Spleen (tissue), 11 donors: ENCODE measurements at regions not wholly inside any gene's neighbourhood (a gene's known extent, or its start where the extent isn't known, plus 50 kb on each side); places are given as distances from the start of the nearest gene placed in this dataset.
"Not testable (repeated sequence)": the region's sequence is repeated elsewhere in the genome, so short reads cannot be mapped to it uniquely, and the experiment has no call there.

Experiments
- DNase-seq: peaks from one replicate; pipeline ENCODE4 v3.0.0-alpha.2; 2020
- H3K27ac ChIP-seq, 8 donors: fragments of 200-600 bp; sonication (generic) in 7 of 8; 1 replicate in 4 of 8; 2 replicates in 4 of 8; pipeline versions ENCODE4 v1.5.0 to v1.8.0; 2016 to 2021; ENCODE audit warnings: inconsistent platforms in 4 of 8, mild to moderate bottlenecking in 4 of 8, moderate library complexity in 1 of 8
- H3K27me3 ChIP-seq, 7 donors: fragments of 200-600 bp; sonication (generic) in 6 of 7; replicated peaks in 1 of 7; 1 replicate in 4 of 7; 2 replicates in 3 of 7; pipeline versions ENCODE4 v1.5.0 to v1.8.0; 2016 to 2021; ENCODE audit warnings: inconsistent platforms in 3 of 7, mild to moderate bottlenecking in 1 of 7
- H3K36me3 ChIP-seq, 6 donors: fragments of 200-600 bp; sonication (generic) in 5 of 6; 1 replicate in 4 of 6; 2 replicates in 2 of 6; pipeline versions ENCODE4 v1.5.0 to v1.8.0; 2016 to 2021; ENCODE audit warnings: inconsistent platforms in 2 of 6
- H3K4me1 ChIP-seq, 6 donors: fragments of 200-600 bp; sonication (generic) in 5 of 6; 1 replicate in 3 of 6; 2 replicates in 3 of 6; pipeline versions ENCODE4 v1.5.0 to v1.8.0; 2016 to 2021; ENCODE audit warnings: inconsistent platforms in 3 of 6
- H3K4me3 ChIP-seq, 8 donors: fragments of 200-600 bp; sonication (generic) in 7 of 8; 1 replicate in 4 of 8; 2 replicates in 4 of 8; pipeline versions ENCODE4 v1.5.0 to v1.8.0; 2016 to 2021; ENCODE audit warnings: inconsistent platforms in 4 of 8, mild to moderate bottlenecking in 4 of 8, moderate library complexity in 2 of 8
- H3K9me3 ChIP-seq, 8 donors: fragments of 200-600 bp; sonication (generic) in 7 of 8; 1 replicate in 4 of 8; 2 replicates in 4 of 8; pipeline versions ENCODE4 v1.5.0 to v1.8.0; 2016 to 2021; ENCODE audit warnings: inconsistent platforms in 4 of 8
- CTCF ChIP-seq, 11 experiments: fragments of 200-600 bp in 7 of 11; fragments of 450-650 bp in 4 of 11; sonication (generic) in 4 of 11; IDR thresholded peaks in 8 of 11; conservative IDR thresholded peaks in 3 of 11; 1 replicate in 7 of 11; 2 replicates in 4 of 11; pipeline versions ENCODE4 v1.4.0 to v1.8.0; 2016 to 2021; ENCODE audit warnings: antibody characterized with exemption in 11 of 11, inconsistent platforms in 4 of 11, mild to moderate bottlenecking in 1 of 11
- POLR2A ChIP-seq, 3 donors: fragments of 450-650 bp; IDR thresholded peaks; one replicate each; pipeline ENCODE4 v1.5.1; 2017; ENCODE audit warnings: antibody characterized with exemption in 3 of 3, mild to moderate bottlenecking in 1 of 3
- POLR2AphosphoS5 ChIP-seq, 3 donors: sonication (generic); formaldehyde crosslinking; IDR thresholded peaks; one replicate each; pipeline ENCODE4 v1.5.1; 2017; ENCODE audit warnings: antibody characterized with exemption in 3 of 3
- WGBS, 5 donors: extraction: QIAGEN DNeasy Blood & Tissue Kit in 3 of 5; methylation state at CpG; one replicate each; pipeline versions ENCODE4 v1.1.5 to v1.1.7; 2013 to 2018; 5-methylcytosine and 5-hydroxymethylcytosine counted together
- intact Hi-C: fragments of 100-400 bp; cut with DNase I; formaldehyde crosslinking; loops from one replicate; pipeline ENCODE4 v1.15.0; 2023; ENCODE audit warnings: low total_unique reads
- donor health status: healthy with polysubstance abuse.
- donor health status: DM: no; HTN: no; CAD: no; lungs with moderate emphysema.
- donor health status: DM: no; HTN: no; CAD: no.
- donor health status: Bipolar disorder and iron deficiency.
- donor health status: healthy.
- donor health status: DM: no; HTN: no; CAD: no.
- donor health status: DM: yes; HTN: yes; CAD: no.

DNA sequence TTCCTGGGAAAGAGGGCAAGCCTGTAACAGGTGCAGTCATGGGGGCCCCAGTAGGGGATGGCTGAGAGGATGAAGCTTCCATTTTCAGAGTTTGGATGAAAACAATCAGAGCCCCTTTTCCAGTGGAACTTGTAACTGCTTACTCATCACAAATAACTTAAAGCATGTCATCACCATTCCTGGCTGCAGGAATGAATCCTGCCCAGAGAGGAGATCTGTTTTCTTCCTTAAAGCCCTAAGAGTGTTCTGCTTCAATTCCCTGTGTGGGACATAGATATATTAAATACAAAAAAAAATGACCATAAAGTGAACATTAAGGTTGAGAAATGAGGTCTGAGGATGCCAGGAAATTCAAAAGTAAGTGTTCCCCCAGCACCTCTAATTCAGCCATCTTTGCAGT, 183.4 kb upstream of the MEIS1 start:
- TF ChIP-seq CTCF (IDR thresholded peaks at IDR 0.05 in 8 of 11, conservative IDR thresholded peaks at IDR 0.05 in 3 of 11): no peak
- TF ChIP-seq POLR2AphosphoS5 (IDR thresholded peaks at IDR 0.05): no peak
- TF ChIP-seq POLR2A (IDR thresholded peaks at IDR 0.05): no peak
- intact Hi-C loops: no loop called here
- Histone ChIP-seq H3K4me1 (no peaks in the 10 kb centered on the region), H3K4me3 (no peak overlapping the region), H3K27ac (no peak overlapping the region), H3K36me3 (no peaks in the 10 kb centered on the region), H3K9me3 (no peaks in the 10 kb centered on the region), H3K27me3 (peaks cover 0 to 3% (median 0%) of the 10 kb centered on the region in 7 donors)
- DNase-seq: no peak

- H3K4me3 ChIP-seq, H3K9me3 ChIP-seq, H3K4me1 ChIP-seq, H3K36me3 ChIP-seq, intact Hi-C loops, H3K27me3 ChIP-seq, H3K27ac ChIP-seq, DNase-seq: not testable (repeated sequence)
- 70 to 82% (median 74%) methylated on average over 5 to 7 of the region's 7 CpGs for WGBS, 5 donors
Observed at GRCh38 chr2:66249089-66249488, 185.8 kb upstream of the MEIS1 start.

- H3K9me3 ChIP-seq, DNase-seq, H3K27me3 ChIP-seq, H3K4me3 ChIP-seq, H3K27ac ChIP-seq, H3K4me1 ChIP-seq, H3K36me3 ChIP-seq, intact Hi-C loops: not testable (repeated sequence)
- WGBS, 5 donors: 82 to 96% (median 84%) methylated on average over 5 of the region's 5 CpGs
Observed at GRCh38 chr2:66243809-66244208, 191.1 kb upstream of the MEIS1 start.

- intact Hi-C loops, DNase-seq, H3K4me1 ChIP-seq, H3K36me3 ChIP-seq, H3K27ac ChIP-seq, H3K4me3 ChIP-seq, H3K9me3 ChIP-seq, H3K27me3 ChIP-seq: not testable (repeated sequence)
- WGBS, 5 donors: 72 to 86% (median 78%) methylated on average over 1 of the region's 1 CpG
Observed at GRCh38 chr2:66242888-66243287, 192.0 kb upstream of the MEIS1 start.

DNA sequence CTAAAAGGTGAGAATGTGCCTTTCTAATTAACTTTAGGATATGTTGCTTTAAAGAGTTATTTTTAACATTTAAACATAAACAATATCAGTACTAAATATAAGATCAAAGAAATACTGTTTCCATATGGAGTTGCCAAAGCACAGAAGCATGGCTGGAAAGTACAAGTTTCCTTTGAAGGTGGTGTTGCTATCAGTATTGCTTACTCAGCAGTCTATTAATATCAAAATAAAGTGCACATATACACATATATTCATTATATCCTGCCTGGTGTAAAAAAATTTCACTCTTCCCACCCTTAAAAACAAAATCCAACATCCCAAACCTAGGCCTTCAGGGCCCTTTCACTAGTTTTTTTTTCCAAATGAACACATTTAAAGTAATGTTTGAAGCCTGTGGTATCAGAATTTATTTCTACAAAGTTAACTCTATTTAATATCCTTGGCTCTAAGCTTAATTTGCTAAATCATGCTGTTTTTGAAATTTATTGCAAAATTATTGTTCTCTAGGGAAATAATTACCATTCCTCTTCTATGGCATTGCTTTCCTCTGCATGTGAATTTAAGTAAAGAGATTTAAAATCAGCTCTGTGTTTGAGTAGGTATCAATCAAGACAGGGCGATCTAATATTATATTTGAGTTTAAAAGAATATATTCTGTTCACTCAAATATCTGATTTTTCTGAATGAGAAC, 192.7 kb upstream of the MEIS1 start:
- Histone ChIP-seq H3K9me3 (no peaks in the 10 kb centered on the region), H3K27me3 (no peaks in the 10 kb centered on the region), H3K36me3 (no peaks in the 10 kb centered on the region), H3K27ac (peak overlapping the region in 3 of 8 donors; percentile 10 to 57 (median 22)), H3K4me3 (no peak overlapping the region), H3K4me1 (no peaks in the 10 kb centered on the region)
- intact Hi-C loops: no loop called here
- no peak for DNase-seq
- 83 to 92% (median 87%) methylated on average over 1 of the region's 1 CpG for WGBS, 5 donors
- no peak for TF ChIP-seq POLR2A (IDR thresholded peaks at IDR 0.05)
- TF ChIP-seq CTCF (IDR thresholded peaks at IDR 0.05 in 8 of 11, conservative IDR thresholded peaks at IDR 0.05 in 3 of 11): no peak
- no peak for TF ChIP-seq POLR2AphosphoS5 (IDR thresholded peaks at IDR 0.05)

DNA sequence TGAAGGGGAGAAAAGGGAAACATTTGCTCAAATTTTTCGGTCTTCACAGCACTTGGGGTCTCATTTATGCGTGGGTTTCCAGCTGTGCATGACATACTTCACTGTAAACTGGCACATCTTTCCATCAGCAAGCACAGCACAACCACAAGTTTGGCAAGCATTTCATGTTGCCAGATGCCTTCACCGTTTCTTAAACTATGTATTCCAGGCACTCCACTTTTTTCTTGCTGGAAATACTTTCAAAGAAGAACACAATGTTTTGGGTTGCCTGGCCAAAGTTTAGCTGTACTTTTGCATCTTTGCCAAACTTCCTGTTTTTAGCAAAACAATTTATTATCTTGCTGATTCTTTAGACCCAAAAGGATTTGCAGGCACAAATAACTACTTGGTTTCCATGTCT, 194.6 kb upstream of the MEIS1 start:
- no peak for DNase-seq
- no peaks in the 10 kb centered on the region for H3K27me3 ChIP-seq
- 51 to 64% (median 60%) methylated on average over 3 of the region's 3 CpGs for WGBS, 5 donors
- no peaks in the 10 kb centered on the region for H3K9me3 ChIP-seq
- peak overlapping the region in 5 of 8 donors; percentile 33 to 60 (median 46) for H3K27ac ChIP-seq
- TF ChIP-seq CTCF (IDR thresholded peaks at IDR 0.05 in 8 of 11, conservative IDR thresholded peaks at IDR 0.05 in 3 of 11) (no peak), POLR2A (IDR thresholded peaks at IDR 0.05) (no peak), POLR2AphosphoS5 (IDR thresholded peaks at IDR 0.05) (peak in 1 of 3 donors; percentile 50)
- no peak overlapping the region for H3K4me3 ChIP-seq
- intact Hi-C loops: no loop called here
- no peaks in the 10 kb centered on the region for H3K36me3 ChIP-seq
- no peaks in the 10 kb centered on the region for H3K4me1 ChIP-seq
